GM18867 (cell line): ENCODE measurements at regions not wholly inside any gene's neighbourhood (a gene's known extent, or its start where the extent isn't known, plus 50 kb on each side); places are given as distances from the start of the nearest gene placed in this dataset.

Experiments
- ATAC-seq: cut with Tn5 transposase; IDR thresholded peaks from one replicate; pipeline ENCODE4 v1.9.1; 2021; ENCODE audit warnings: mild to moderate bottlenecking, moderate library complexity; ENCODE audit not compliant: unreplicated experiment

GRCh38 chr10:101297901-101298486 lies 56.0 kb upstream of the BTRC start:
- peak; percentile 57 for ATAC-seq

DNA sequence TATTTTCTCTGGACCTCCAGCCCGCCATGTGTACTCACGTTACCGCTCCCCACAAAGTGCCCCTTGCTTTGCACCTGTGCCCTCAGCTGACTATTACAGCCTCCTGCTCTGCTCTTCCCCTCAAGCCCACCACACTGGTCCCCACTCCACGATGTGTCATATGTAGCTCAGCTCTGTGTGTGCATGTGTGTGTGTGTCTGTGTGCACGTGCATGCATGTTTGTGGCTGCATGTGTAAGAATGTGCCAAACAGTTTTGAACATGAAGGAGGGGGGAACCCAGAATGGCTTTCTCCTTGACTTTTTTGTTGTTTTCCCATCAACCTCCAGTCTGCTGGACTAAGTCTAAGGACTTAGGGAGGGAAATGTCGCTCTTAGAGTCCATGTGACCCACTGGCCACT lies 54.8 kb upstream of the BTRC start:
- ATAC-seq, result no peak

- ATAC-seq, result no peak
Measured at GRCh38 chr10:101301111-101301731, 52.7 kb upstream of the BTRC start.

- no peak for ATAC-seq
Measured at GRCh38 chr10:101303087-101303703, 50.8 kb upstream of the BTRC start.
